HepG2 (cell line): ENCODE measurements at regions not wholly inside any gene's neighbourhood (a gene's known extent, or its start where the extent isn't known, plus 50 kb on each side); places are given as distances from the start of the nearest gene placed in this dataset.

Experiments used
- ATF2 ChIP-seq: sonication (generic); formaldehyde crosslinking; IDR thresholded peaks from 2 replicates; pipeline ENCODE4 v1.4.0; 2020; ENCODE audit warnings: missing genetic modification reagents
- CBX1 ChIP-seq: IDR thresholded peaks from one replicate; pipeline ENCODE4 v1.6.1; 2016; ENCODE audit warnings: antibody characterized with exemption, low read depth
- GABPB1 ChIP-seq: IDR thresholded peaks from 2 replicates; pipeline ENCODE4 v1.6.1; 2016; ENCODE audit warnings: mild to moderate bottlenecking, missing genetic modification reagents, moderate library complexity, missing compliant biosample characterization
- HES4 ChIP-seq: sonication (generic); formaldehyde crosslinking; IDR thresholded peaks from 2 replicates; pipeline ENCODE4 v1.9.0; 2021; ENCODE audit warnings: mild to moderate bottlenecking, missing genetic modification reagents, borderline replicate concordance
- HOXA9 ChIP-seq: sonication (generic); formaldehyde crosslinking; IDR thresholded peaks from 2 replicates; pipeline ENCODE4 v1.8.1; 2022; ENCODE audit warnings: missing genetic modification reagents, mild to moderate bottlenecking, moderate library complexity, borderline replicate concordance
- HOXD1 ChIP-seq: sonication (generic); formaldehyde crosslinking; IDR thresholded peaks from 2 replicates; pipeline ENCODE4 v1.5.0; 2020; ENCODE audit warnings: missing genetic modification reagents
- MEIS2 ChIP-seq: sonication (generic); formaldehyde crosslinking; IDR thresholded peaks from 2 replicates; pipeline ENCODE4 v1.9.0; 2021; ENCODE audit warnings: mild to moderate bottlenecking, missing genetic modification reagents
- MIXL1 ChIP-seq: IDR thresholded peaks from 2 replicates; pipeline ENCODE4 v1.6.1; 2016
- PAWR ChIP-seq: sonication (generic); formaldehyde crosslinking; IDR thresholded peaks from 2 replicates; pipeline ENCODE4 v1.4.0; 2020; ENCODE audit warnings: missing genetic modification reagents, mild to moderate bottlenecking, borderline replicate concordance
- PHF20 ChIP-seq: sonication (generic); formaldehyde crosslinking; IDR thresholded peaks from 2 replicates; pipeline ENCODE4 v1.5.0; 2020; ENCODE audit warnings: mild to moderate bottlenecking, missing genetic modification reagents
- PHF5A ChIP-seq: IDR thresholded peaks from one replicate; pipeline ENCODE4 v1.6.1; 2018; ENCODE audit warnings: low read depth, missing genetic modification reagents; ENCODE audit not compliant: unreplicated experiment
- RFXAP ChIP-seq: sonication (generic); formaldehyde crosslinking; IDR thresholded peaks from 2 replicates; pipeline ENCODE4 v1.4.0; 2020; ENCODE audit warnings: missing genetic modification reagents, borderline replicate concordance
- SOX5 ChIP-seq: IDR thresholded peaks from 2 replicates; pipeline ENCODE4 v1.6.1; 2016; ENCODE audit warnings: borderline replicate concordance
- TAF1 ChIP-seq: sonication (generic); formaldehyde crosslinking; IDR thresholded peaks from 2 replicates; pipeline ENCODE4 v1.4.0; 2020; ENCODE audit warnings: missing genetic modification reagents
- TFE3 ChIP-seq: IDR thresholded peaks from 2 replicates; pipeline ENCODE4 v1.6.1; 2016
- TRIM24 ChIP-seq: sonication (generic); formaldehyde crosslinking; IDR thresholded peaks from 2 replicates; pipeline ENCODE4 v1.8.0; 2022; ENCODE audit warnings: mild to moderate bottlenecking, missing genetic modification reagents
- ZC3H13 ChIP-seq: sonication (generic); formaldehyde crosslinking; IDR thresholded peaks from 2 replicates; pipeline ENCODE4 v1.8.1; 2023; ENCODE audit warnings: mild to moderate bottlenecking, missing genetic modification reagents, moderate library complexity
- ZNF224 ChIP-seq: sonication (generic); formaldehyde crosslinking; IDR thresholded peaks from 2 replicates; pipeline ENCODE4 v1.5.0; 2020; ENCODE audit warnings: mild to moderate bottlenecking, missing genetic modification reagents
- ZNF292 ChIP-seq: sonication (generic); formaldehyde crosslinking; IDR thresholded peaks from 2 replicates; pipeline ENCODE4 v1.8.1; 2022; ENCODE audit warnings: mild to moderate bottlenecking, low read depth, missing genetic modification reagents, borderline replicate concordance
- ZNF414 ChIP-seq: sonication (generic); formaldehyde crosslinking; IDR thresholded peaks from 2 replicates; pipeline ENCODE4 v1.5.0; 2020; ENCODE audit warnings: missing genetic modification reagents
- ZNF430 ChIP-seq: sonication (generic); formaldehyde crosslinking; IDR thresholded peaks from 2 replicates; pipeline ENCODE4 v1.9.0; 2021; ENCODE audit warnings: mild to moderate bottlenecking, missing genetic modification reagents
- ZNF562 ChIP-seq: sonication (generic); formaldehyde crosslinking; IDR thresholded peaks from 2 replicates; pipeline ENCODE4 v1.8.0; 2022; ENCODE audit warnings: missing genetic modification reagents, borderline replicate concordance
- TF ChIP-seq, protein P1 (sequence below), 2 experiments: sonication (generic) in 1 of 2; formaldehyde crosslinking in 1 of 2; IDR thresholded peaks; 2 replicates each; pipeline versions ENCODE4 v1.5.1 to v1.6.1; 2011 to 2020; ENCODE audit warnings: borderline replicate concordance in 1 of 2, low read depth in 1 of 2, low read length in 1 of 2, mild to moderate bottlenecking in 1 of 2, missing genetic modification reagents in 1 of 2, moderate library complexity in 1 of 2

DNA sequence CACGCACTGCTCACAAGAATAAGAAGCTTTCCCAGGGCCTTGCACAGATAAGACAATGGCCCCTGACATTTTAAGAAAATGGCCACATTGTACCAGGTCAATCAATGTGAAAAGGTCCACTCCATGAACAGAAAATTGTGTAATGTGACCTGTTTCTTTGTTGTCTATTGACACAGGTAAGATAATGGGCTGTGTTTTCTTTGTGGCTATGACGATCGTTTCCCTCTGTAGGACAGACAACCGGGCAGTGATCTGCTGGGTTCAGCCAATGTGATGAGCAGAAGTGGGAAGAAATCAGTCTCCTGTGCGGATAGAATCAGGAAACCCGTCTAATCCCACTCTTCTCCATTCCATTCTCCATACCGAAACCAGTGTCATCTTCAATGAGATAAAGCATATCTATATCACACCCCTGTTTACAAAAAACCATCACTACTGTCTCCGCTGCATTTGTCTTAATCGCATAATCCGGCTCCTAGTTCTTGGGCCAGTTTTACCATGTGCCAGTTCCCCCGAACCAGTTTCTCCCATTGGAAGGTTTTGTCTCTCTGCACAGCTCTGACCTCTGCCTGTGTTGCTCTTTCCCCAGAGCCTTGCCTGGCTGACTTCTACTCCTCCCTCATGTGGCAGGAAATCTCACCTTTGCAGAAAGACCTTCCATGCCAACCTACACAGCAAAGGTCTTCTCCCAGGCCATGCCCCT, 66.9 kb upstream of the ATF7IP2 start (continued):
- peak; percentile 68 for TF ChIP-seq RFXAP (CRISPR knock-in tag)
- TF ChIP-seq PAWR, result no peak
- no peak for TF ChIP-seq CBX1
- no peak for TF ChIP-seq TAF1 (CRISPR knock-in tag)
- peak; percentile 98 for TF ChIP-seq MIXL1 (CRISPR knock-in tag)
- peak; percentile 30; the same call in 1 of the 2 replicates for TF ChIP-seq GABPB1
- peak; percentile 79; the same call in 1 of the 2 replicates for TF ChIP-seq ZNF414
- no peak; the same call in 1 of the 2 replicates for TF ChIP-seq HOXD1 (CRISPR knock-in tag)
- no peak for TF ChIP-seq HES4
- TF ChIP-seq ZNF562 (CRISPR knock-in tag), result no peak
- TF ChIP-seq ZNF224 (CRISPR knock-in tag), result no peak
- peak; percentile 71; the same call in 1 of the 2 replicates for TF ChIP-seq TFE3 (CRISPR knock-in tag)
- no peak for TF ChIP-seq PHF20
- peak; percentile 84 for TF ChIP-seq ZNF430 (CRISPR knock-in tag)
- peak; percentile 90 for TF ChIP-seq TRIM24 (CRISPR knock-in tag)
- TF ChIP-seq ATF2 (CRISPR knock-in tag), result peak; percentile 90
- peak; percentile 52 for TF ChIP-seq MEIS2
- TF ChIP-seq, protein P1, sequence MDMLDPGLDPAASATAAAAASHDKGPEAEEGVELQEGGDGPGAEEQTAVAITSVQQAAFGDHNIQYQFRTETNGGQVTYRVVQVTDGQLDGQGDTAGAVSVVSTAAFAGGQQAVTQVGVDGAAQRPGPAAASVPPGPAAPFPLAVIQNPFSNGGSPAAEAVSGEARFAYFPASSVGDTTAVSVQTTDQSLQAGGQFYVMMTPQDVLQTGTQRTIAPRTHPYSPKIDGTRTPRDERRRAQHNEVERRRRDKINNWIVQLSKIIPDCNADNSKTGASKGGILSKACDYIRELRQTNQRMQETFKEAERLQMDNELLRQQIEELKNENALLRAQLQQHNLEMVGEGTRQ (IDR thresholded peaks at IDR 0.05; ENCODE audit: low read depth, low read length), result no peak
- TF ChIP-seq, protein P1 (CRISPR knock-in tag; IDR thresholded peaks at IDR 0.05; ENCODE audit: borderline replicate concordance), result no peak
- TF ChIP-seq ZNF292 (CRISPR knock-in tag), result peak; percentile 69
- TF ChIP-seq PHF5A (CRISPR knock-in tag), result peak; percentile 32
- TF ChIP-seq SOX5 (CRISPR knock-in tag), result peak; percentile 100
- TF ChIP-seq HOXA9, result no peak
- TF ChIP-seq ZC3H13 (CRISPR knock-in tag), result no peak
